SK-N-SH (cell line): ENCODE measurements at regions not wholly inside any gene's neighbourhood (a gene's known extent, or its start where the extent isn't known, plus 50 kb on each side); places are given as distances from the start of the nearest gene placed in this dataset.

Experiments used
- CTCF ChIA-PET: fragments of 300-600, 350-600 bp; formaldehyde crosslinking; extraction: SDS; loops from one replicate; lab custom pipeline; 2021; lab: Yijun Ruan, JAX
- POLR2A ChIA-PET: fragments of 350-600 bp; sonication (Branson Sonifier 250); formaldehyde crosslinking; extraction: SDS; loops from one replicate; lab custom pipeline; 2020; ENCODE audit warnings: antibody characterized with exemption, inconsistent platforms; lab: Yijun Ruan, JAX
- DNase-seq: peaks from one replicate; pipeline ENCODE4 v3.0.0; 2012
- H2AFZ ChIP-seq: fragments of 200-600 bp; sonication (generic); 2 replicates; pipeline ENCODE4 v1.8.1; 2016; ENCODE audit warnings: antibody characterized with exemption, mild to moderate bottlenecking, low read depth
- H3F3A ChIP-seq: fragments of 200-600 bp; sonication (generic); replicated peaks from 2 replicates; pipeline ENCODE3; 2016; ENCODE audit warnings: antibody characterized with exemption, mild to moderate bottlenecking; ENCODE audit not compliant: insufficient read depth
- H3K27ac ChIP-seq, 2 experiments: fragments of 200-500 bp in 1 of 2; fragments of 200-600 bp in 1 of 2; sonication (Bioruptor generic) in 1 of 2; sonication (generic), shearing (Covaris generic) in 1 of 2; 2 replicates each; pipeline versions ENCODE4 v1.5.1 to v1.6.1; 2014 to 2016; ENCODE audit warnings: low read depth in 2 of 2, inconsistent platforms in 1 of 2, low read length in 1 of 2, mild to moderate bottlenecking in 1 of 2, mixed read lengths in 1 of 2
- H3K27me3 ChIP-seq: fragments of 200-600 bp; sonication (generic), shearing (Covaris generic); 2 replicates; pipeline ENCODE4 v1.6.1; 2016; ENCODE audit warnings: mixed run types; ENCODE audit not compliant: insufficient read depth
- H3K36me3 ChIP-seq, 2 experiments: fragments of 200-500 bp in 1 of 2; fragments of 200-600 bp in 1 of 2; sonication (Bioruptor generic) in 1 of 2; sonication (generic) in 1 of 2; replicated peaks in 1 of 2; 2 replicates each; pipeline versions ENCODE3 to v1.5.1; 2014 to 2016; ENCODE audit warnings: low read length in 1 of 2, mild to moderate bottlenecking in 1 of 2; ENCODE audit not compliant: insufficient read depth in 2 of 2, control insufficient read depth in 1 of 2
- H3K4me1 ChIP-seq, 2 experiments: fragments of 200-500 bp in 1 of 2; fragments of 200-600 bp in 1 of 2; sonication (Bioruptor generic) in 1 of 2; sonication (generic), shearing (Covaris generic) in 1 of 2; 2 replicates each; pipeline versions ENCODE4 v1.5.1 to v1.6.1; 2014 to 2016; ENCODE audit warnings: low read depth in 1 of 2, low read length in 1 of 2, mixed run types in 1 of 2; ENCODE audit not compliant: insufficient read depth in 2 of 2, control insufficient read depth in 1 of 2
- H3K4me2 ChIP-seq: fragments of 200-600 bp; sonication (generic), shearing (Covaris generic); 2 replicates; pipeline ENCODE4 v1.6.1; 2017; ENCODE audit warnings: mixed run types
- H3K4me3 ChIP-seq, 2 experiments: fragments of 200-500 bp in 1 of 2; fragments of 200-600 bp in 1 of 2; sonication (Bioruptor generic) in 1 of 2; sonication (generic), shearing (Covaris generic) in 1 of 2; 2 replicates each; pipeline versions ENCODE4 v1.5.1 to v1.8.1; 2014 to 2016; ENCODE audit warnings: low read depth in 2 of 2, inconsistent platforms in 1 of 2, low read length in 1 of 2, mild to moderate bottlenecking in 1 of 2, mixed read lengths in 1 of 2, moderate library complexity in 1 of 2
- H3K79me2 ChIP-seq: fragments of 200-600 bp; sonication (generic); 2 replicates; pipeline ENCODE4 v1.8.1; 2017; ENCODE audit warnings: mild to moderate bottlenecking; ENCODE audit not compliant: insufficient read depth
- H3K9ac ChIP-seq: fragments of 200-600 bp; sonication (generic); 2 replicates; pipeline ENCODE4 v1.6.1; 2017; ENCODE audit warnings: mixed run types
- H3K9me2 ChIP-seq: fragments of 200-600 bp; sonication (generic); 2 replicates; pipeline ENCODE4 v1.6.1; 2017; ENCODE audit warnings: mixed run types
- H3K9me3 ChIP-seq: fragments of 200-600 bp; sonication (generic); 2 replicates; pipeline ENCODE4 v1.6.1; 2017; ENCODE audit warnings: mixed run types, mild to moderate bottlenecking, moderate library complexity
- H4K20me1 ChIP-seq: fragments of 200-600 bp; sonication (generic); 2 replicates; pipeline ENCODE4 v1.6.1; 2017; ENCODE audit warnings: mild to moderate bottlenecking, mixed run types; ENCODE audit not compliant: insufficient read depth
- CTCF ChIP-seq: fragments of 200-600 bp; sonication (generic); IDR thresholded peaks from 2 replicates; pipeline ENCODE4 v1.6.1; 2017; ENCODE audit warnings: antibody characterized with exemption, mild to moderate bottlenecking, moderate library complexity
- ELF1 ChIP-seq: IDR thresholded peaks from 2 replicates; pipeline ENCODE4 v1.4.0; 2012
- EP300 ChIP-seq, 2 experiments: IDR thresholded peaks; 2 replicates each; pipeline versions ENCODE4 v1.4.0 to v1.6.1; 2012; ENCODE audit warnings: borderline replicate concordance in 1 of 2, low read depth in 1 of 2, low read length in 1 of 2
- FOXJ3 ChIP-seq: sonication (generic); formaldehyde crosslinking; IDR thresholded peaks from 2 replicates; pipeline ENCODE4 v1.5.1; 2020; ENCODE audit warnings: mild to moderate bottlenecking, missing genetic modification reagents
- FOXM1 ChIP-seq: IDR thresholded peaks from 2 replicates; pipeline ENCODE4 v1.4.0; 2012; ENCODE audit warnings: low read depth, mild to moderate bottlenecking
- GATA2 ChIP-seq: sonication (generic); formaldehyde crosslinking; IDR thresholded peaks from 2 replicates; pipeline ENCODE4 v1.5.0; 2020; ENCODE audit warnings: mild to moderate bottlenecking, missing genetic modification reagents
- IRF3 ChIP-seq: fragments of 150-350 bp; IDR thresholded peaks from 2 replicates; pipeline ENCODE4 v1.6.1; 2016; ENCODE audit warnings: mild to moderate bottlenecking, low read depth, low read length
- JUND ChIP-seq: IDR thresholded peaks from 2 replicates; pipeline ENCODE4 v1.4.0; 2012
- MEF2A ChIP-seq: IDR thresholded peaks from 2 replicates; pipeline ENCODE4 v1.4.0; 2012; ENCODE audit warnings: low read depth, borderline replicate concordance
- NRF1 ChIP-seq: IDR thresholded peaks from 2 replicates; pipeline ENCODE4 v1.6.1; 2012; ENCODE audit warnings: low read depth, mild to moderate bottlenecking, low read length
- POLR2AphosphoS5 ChIP-seq: IDR thresholded peaks from 2 replicates; pipeline ENCODE4 v1.6.1; 2012; ENCODE audit warnings: low read depth, low read length
- RAD21 ChIP-seq: IDR thresholded peaks from 2 replicates; pipeline ENCODE4 v1.6.1; 2012; ENCODE audit warnings: mild to moderate bottlenecking, low read length
- RCOR1 ChIP-seq: fragments of 150-350 bp; IDR thresholded peaks from 2 replicates; pipeline ENCODE4 v1.6.1; 2017; ENCODE audit warnings: antibody characterized with exemption, low read length
- REST ChIP-seq: IDR thresholded peaks from 2 replicates; pipeline ENCODE4 v1.6.1; 2012; ENCODE audit warnings: mild to moderate bottlenecking, low read depth, low read length, moderate library complexity
- RXRA ChIP-seq: IDR thresholded peaks from 2 replicates; pipeline ENCODE4 v1.4.0; 2012; ENCODE audit warnings: low read depth, mild to moderate bottlenecking, borderline replicate concordance
- SIN3A ChIP-seq: IDR thresholded peaks from 2 replicates; pipeline ENCODE4 v1.6.1; 2012; ENCODE audit warnings: low read depth, mild to moderate bottlenecking, low read length, moderate library complexity, borderline replicate concordance
- SMC3 ChIP-seq: IDR thresholded peaks from 2 replicates; pipeline ENCODE4 v1.6.1; 2012; ENCODE audit warnings: low read depth, low read length, improper control_type of control experiment
- TAF1 ChIP-seq: IDR thresholded peaks from 2 replicates; pipeline ENCODE4 v1.6.1; 2012; ENCODE audit warnings: low read depth, mild to moderate bottlenecking, low read length, moderate library complexity, borderline replicate concordance
- TEAD4 ChIP-seq: IDR thresholded peaks from 2 replicates; pipeline ENCODE4 v1.4.0; 2012; ENCODE audit warnings: mild to moderate bottlenecking, borderline replicate concordance; ENCODE audit not compliant: insufficient read depth
- YY1 ChIP-seq: IDR thresholded peaks from 2 replicates; pipeline ENCODE4 v1.4.0; 2012; ENCODE audit warnings: low read depth, mild to moderate bottlenecking
- ZBTB33 ChIP-seq: IDR thresholded peaks from 2 replicates; pipeline ENCODE4 v1.4.0; 2012; ENCODE audit warnings: low read depth, borderline replicate concordance
- WGBS: methylation state at CpG from one replicate; pipeline ENCODE4 v1.1.6; 2017; ENCODE audit warnings: low lambda C conversion rate; 5-methylcytosine and 5-hydroxymethylcytosine counted together

GRCh38 chr13:100853434-100853833, 178.8 kb upstream of the TMTC4 start (continued):
- TF ChIP-seq POLR2AphosphoS5 (no peak), CTCF (no peak), SIN3A (no peak), JUND (no peak), TAF1 (no peak)

- DNase-seq, result no peak
- H3K9me3 ChIP-seq, result no peaks in the 10 kb centered on the region
- H3K4me1 ChIP-seq, result no peaks in the 10 kb centered on the region
- H3K4me3 ChIP-seq, result no peak overlapping the region
- ChIA-PET CTCF (interaction anchor here (1.2 kb wide), 1 partner anchor 14 kb away, joined by 3 read pairs; no protein-coding TSS in a partner anchor), POLR2A (no interaction called here)
- TF ChIP-seq RXRA, result no peak
- no peak for TF ChIP-seq EP300 (IDR thresholded peaks at IDR 0.05; ENCODE audit: borderline replicate concordance in 1 of 2, low read depth in 1 of 2, low read length in 1 of 2)
- TF ChIP-seq RCOR1, result no peak
- TF ChIP-seq IRF3, result no peak
- no peak for TF ChIP-seq FOXM1
- TF ChIP-seq RAD21, result no peak
- no peak for TF ChIP-seq MEF2A
- TF ChIP-seq REST, result no peak
- no peak for TF ChIP-seq ELF1
- no peak for TF ChIP-seq SMC3
- TF ChIP-seq TAF1, result no peak
- TF ChIP-seq ZBTB33, result no peak
- no peak for TF ChIP-seq NRF1
- TF ChIP-seq TEAD4, result no peak
- TF ChIP-seq CTCF, result no peak
- no peak for TF ChIP-seq YY1
- TF ChIP-seq FOXJ3 (CRISPR knock-in tag), result no peak
- no peak for TF ChIP-seq GATA2 (CRISPR knock-in tag)
- no peak overlapping the region for H3K27ac ChIP-seq
- no peaks in the 10 kb centered on the region for H3K27me3 ChIP-seq
- H3K79me2 ChIP-seq, result no peaks in the 10 kb centered on the region
- H3K4me2 ChIP-seq, result no peak overlapping the region
- no peaks in the 10 kb centered on the region for H3F3A ChIP-seq
- H2AFZ ChIP-seq, result no peak overlapping the region
- no peak overlapping the region for H3K9ac ChIP-seq
- no peaks in the 10 kb centered on the region for H3K9me2 ChIP-seq
- 10% methylated on average over 1 of the region's 1 CpG for WGBS
- no peaks in the 10 kb centered on the region for H3K36me3 ChIP-seq
- no peaks in the 10 kb centered on the region for H4K20me1 ChIP-seq
Measured at GRCh38 chr13:100852146-100852545, 177.6 kb upstream of the TMTC4 start.
